ENCODE measurements at regions not wholly inside any gene's neighbourhood (a gene's known extent, or its start where the extent isn't known, plus 50 kb on each side); places are given as distances from the start of the nearest gene placed in this dataset.

- TF ChIP-seq ZNF280D (tag by site-specific recombination; IDR thresholded peaks at IDR 0.05) (no peak), ZFP3 (tag by site-specific recombination; IDR thresholded peaks at IDR 0.05; ENCODE audit: low read depth) (no peak), ZNF138 (tag by site-specific recombination; IDR thresholded peaks at IDR 0.05; ENCODE audit: borderline replicate concordance) (no peak), ZNF169 (tag by site-specific recombination; IDR thresholded peaks at IDR 0.05) (no peak), ELK4 (IDR thresholded peaks at IDR 0.05; ENCODE audit: borderline replicate concordance, low read depth, low read length) (no peak), YY1 (tag by site-specific recombination; IDR thresholded peaks at IDR 0.05) (no peak)
- TF ChIP-seq, protein P1, sequence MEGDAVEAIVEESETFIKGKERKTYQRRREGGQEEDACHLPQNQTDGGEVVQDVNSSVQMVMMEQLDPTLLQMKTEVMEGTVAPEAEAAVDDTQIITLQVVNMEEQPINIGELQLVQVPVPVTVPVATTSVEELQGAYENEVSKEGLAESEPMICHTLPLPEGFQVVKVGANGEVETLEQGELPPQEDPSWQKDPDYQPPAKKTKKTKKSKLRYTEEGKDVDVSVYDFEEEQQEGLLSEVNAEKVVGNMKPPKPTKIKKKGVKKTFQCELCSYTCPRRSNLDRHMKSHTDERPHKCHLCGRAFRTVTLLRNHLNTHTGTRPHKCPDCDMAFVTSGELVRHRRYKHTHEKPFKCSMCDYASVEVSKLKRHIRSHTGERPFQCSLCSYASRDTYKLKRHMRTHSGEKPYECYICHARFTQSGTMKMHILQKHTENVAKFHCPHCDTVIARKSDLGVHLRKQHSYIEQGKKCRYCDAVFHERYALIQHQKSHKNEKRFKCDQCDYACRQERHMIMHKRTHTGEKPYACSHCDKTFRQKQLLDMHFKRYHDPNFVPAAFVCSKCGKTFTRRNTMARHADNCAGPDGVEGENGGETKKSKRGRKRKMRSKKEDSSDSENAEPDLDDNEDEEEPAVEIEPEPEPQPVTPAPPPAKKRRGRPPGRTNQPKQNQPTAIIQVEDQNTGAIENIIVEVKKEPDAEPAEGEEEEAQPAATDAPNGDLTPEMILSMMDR (tag by site-specific recombination; IDR thresholded peaks at IDR 0.05) = no peak
These were observed 196.3 kb upstream of the CHRM3 start for GRCh38 chr1:239189998-239190512.
